ENCODE measurements at regions not wholly inside any gene's neighbourhood (a gene's known extent, or its start where the extent isn't known, plus 50 kb on each side); places are given as distances from the start of the nearest gene placed in this dataset.

DNA sequence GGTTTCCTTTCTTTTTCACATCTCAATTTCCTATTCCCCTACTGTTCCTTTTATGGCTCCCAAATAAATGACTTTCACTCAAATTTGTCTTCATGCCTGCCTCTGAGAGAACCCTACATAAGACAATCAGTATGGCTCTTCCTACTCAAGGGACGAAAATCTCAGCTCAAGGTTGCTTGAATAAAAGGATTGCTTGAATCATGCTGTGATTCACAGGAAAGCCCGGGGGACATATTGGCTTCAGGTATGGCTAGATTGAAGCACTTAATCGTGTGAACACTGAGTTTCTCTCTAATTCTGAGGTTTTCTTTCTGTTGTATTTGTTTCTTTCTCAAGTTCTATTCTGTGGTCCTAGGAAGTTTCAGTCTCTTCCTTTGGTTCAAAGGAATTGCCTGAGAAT, 140.3 kb upstream of the SULF2 start:
- Histone ChIP-seq H3K36me3 (replicated peaks in 1 of 2; ENCODE audit: control insufficient read depth in 1 of 2, insufficient read depth in 2 of 2, low read length in 2 of 2) (no peaks in the 10 kb centered on the region), H3K9me3 (ENCODE audit: low read length) (no peaks in the 10 kb centered on the region), H3K27me3 (ENCODE audit: control insufficient read depth in 1 of 2, insufficient read depth in 2 of 2, low read length in 2 of 2) (no peaks in the 10 kb centered on the region), H3K4me2 (ENCODE audit: low read depth, low read length) (no peak overlapping the region), H3K4me3 (replicated peaks in 1 of 3; ENCODE audit: insufficient read depth in 1 of 3, low read depth in 2 of 3, low read length in 3 of 3) (no peak overlapping the region), H4K20me1 (ENCODE audit: insufficient read depth, low read length) (no peaks in the 10 kb centered on the region), H3K79me2 (ENCODE audit: insufficient read depth, low read length) (no peaks in the 10 kb centered on the region), H3K27ac (ENCODE audit: extremely low read length, insufficient read depth, low read length) (no peak overlapping the region), H2AFZ (ENCODE audit: low read length) (no peak overlapping the region), H3K4me1 (ENCODE audit: insufficient read depth, low read length) (peaks cover 23% of the 10 kb centered on the region), H3K9ac (ENCODE audit: insufficient read depth, low read depth, low read length) (no peak overlapping the region)
- in situ Hi-C loops (cut with HindIII; ENCODE audit: extremely low pct_ligation_motif_present, low pct_unique_long_range_greater_than_20kb) (no loop called here), intact Hi-C loops (cut with micrococcal nuclease; ENCODE audit: unreplicated experiment) (no loop called here)
- ChIA-PET POLR2A (no interaction called here), CTCF (ENCODE audit: low intra/inter-chr PET ratio, low total read pairs) (no interaction called here)
- WGBS (ENCODE audit: low lambda C conversion rate) = 14% methylated on average over 3 of the region's 3 CpGs
- no TSS peak for BruUV-seq (replicated peaks)
- DNase-seq (ENCODE audit: low spot score) = no peak
- FAIRE-seq = no peak
- TF ChIP-seq ZNF878 (CRISPR knock-in tag; IDR thresholded peaks at IDR 0.05) = no peak
- TF ChIP-seq, protein P1, sequence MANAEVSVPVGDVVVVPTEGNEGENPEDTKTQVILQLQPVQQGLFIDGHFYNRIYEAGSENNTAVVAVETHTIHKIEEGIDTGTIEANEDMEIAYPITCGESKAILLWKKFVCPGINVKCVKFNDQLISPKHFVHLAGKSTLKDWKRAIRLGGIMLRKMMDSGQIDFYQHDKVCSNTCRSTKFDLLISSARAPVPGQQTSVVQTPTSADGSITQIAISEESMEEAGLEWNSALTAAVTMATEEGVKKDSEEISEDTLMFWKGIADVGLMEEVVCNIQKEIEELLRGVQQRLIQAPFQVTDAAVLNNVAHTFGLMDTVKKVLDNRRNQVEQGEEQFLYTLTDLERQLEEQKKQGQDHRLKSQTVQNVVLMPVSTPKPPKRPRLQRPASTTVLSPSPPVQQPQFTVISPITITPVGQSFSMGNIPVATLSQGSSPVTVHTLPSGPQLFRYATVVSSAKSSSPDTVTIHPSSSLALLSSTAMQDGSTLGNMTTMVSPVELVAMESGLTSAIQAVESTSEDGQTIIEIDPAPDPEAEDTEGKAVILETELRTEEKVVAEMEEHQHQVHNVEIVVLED (CRISPR knock-in tag; IDR thresholded peaks at IDR 0.05; ENCODE audit: borderline replicate concordance) = no peak
- TF ChIP-seq, protein P2, sequence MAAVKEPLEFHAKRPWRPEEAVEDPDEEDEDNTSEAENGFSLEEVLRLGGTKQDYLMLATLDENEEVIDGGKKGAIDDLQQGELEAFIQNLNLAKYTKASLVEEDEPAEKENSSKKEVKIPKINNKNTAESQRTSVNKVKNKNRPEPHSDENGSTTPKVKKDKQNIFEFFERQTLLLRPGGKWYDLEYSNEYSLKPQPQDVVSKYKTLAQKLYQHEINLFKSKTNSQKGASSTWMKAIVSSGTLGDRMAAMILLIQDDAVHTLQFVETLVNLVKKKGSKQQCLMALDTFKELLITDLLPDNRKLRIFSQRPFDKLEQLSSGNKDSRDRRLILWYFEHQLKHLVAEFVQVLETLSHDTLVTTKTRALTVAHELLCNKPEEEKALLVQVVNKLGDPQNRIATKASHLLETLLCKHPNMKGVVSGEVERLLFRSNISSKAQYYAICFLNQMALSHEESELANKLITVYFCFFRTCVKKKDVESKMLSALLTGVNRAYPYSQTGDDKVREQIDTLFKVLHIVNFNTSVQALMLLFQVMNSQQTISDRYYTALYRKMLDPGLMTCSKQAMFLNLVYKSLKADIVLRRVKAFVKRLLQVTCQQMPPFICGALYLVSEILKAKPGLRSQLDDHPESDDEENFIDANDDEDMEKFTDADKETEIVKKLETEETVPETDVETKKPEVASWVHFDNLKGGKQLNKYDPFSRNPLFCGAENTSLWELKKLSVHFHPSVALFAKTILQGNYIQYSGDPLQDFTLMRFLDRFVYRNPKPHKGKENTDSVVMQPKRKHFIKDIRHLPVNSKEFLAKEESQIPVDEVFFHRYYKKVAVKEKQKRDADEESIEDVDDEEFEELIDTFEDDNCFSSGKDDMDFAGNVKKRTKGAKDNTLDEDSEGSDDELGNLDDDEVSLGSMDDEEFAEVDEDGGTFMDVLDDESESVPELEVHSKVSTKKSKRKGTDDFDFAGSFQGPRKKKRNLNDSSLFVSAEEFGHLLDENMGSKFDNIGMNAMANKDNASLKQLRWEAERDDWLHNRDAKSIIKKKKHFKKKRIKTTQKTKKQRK (IDR thresholded peaks at IDR 0.05; ENCODE audit: low read length) = no peak
- TF ChIP-seq TAF1 (CRISPR knock-in tag; IDR thresholded peaks at IDR 0.05) = no peak
- TF ChIP-seq, protein P3, sequence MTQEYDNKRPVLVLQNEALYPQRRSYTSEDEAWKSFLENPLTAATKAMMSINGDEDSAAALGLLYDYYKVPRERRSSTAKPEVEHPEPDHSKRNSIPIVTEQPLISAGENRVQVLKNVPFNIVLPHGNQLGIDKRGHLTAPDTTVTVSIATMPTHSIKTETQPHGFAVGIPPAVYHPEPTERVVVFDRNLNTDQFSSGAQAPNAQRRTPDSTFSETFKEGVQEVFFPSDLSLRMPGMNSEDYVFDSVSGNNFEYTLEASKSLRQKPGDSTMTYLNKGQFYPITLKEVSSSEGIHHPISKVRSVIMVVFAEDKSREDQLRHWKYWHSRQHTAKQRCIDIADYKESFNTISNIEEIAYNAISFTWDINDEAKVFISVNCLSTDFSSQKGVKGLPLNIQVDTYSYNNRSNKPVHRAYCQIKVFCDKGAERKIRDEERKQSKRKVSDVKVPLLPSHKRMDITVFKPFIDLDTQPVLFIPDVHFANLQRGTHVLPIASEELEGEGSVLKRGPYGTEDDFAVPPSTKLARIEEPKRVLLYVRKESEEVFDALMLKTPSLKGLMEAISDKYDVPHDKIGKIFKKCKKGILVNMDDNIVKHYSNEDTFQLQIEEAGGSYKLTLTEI (CRISPR knock-in tag; conservative IDR thresholded peaks at IDR 0.05) = no peak
- no peak for TF ChIP-seq ZNF3 (CRISPR knock-in tag; IDR thresholded peaks at IDR 0.05)
- TF ChIP-seq, protein P4, sequence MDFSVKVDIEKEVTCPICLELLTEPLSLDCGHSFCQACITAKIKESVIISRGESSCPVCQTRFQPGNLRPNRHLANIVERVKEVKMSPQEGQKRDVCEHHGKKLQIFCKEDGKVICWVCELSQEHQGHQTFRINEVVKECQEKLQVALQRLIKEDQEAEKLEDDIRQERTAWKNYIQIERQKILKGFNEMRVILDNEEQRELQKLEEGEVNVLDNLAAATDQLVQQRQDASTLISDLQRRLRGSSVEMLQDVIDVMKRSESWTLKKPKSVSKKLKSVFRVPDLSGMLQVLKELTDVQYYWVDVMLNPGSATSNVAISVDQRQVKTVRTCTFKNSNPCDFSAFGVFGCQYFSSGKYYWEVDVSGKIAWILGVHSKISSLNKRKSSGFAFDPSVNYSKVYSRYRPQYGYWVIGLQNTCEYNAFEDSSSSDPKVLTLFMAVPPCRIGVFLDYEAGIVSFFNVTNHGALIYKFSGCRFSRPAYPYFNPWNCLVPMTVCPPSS (IDR thresholded peaks at IDR 0.05) = no peak
- TF ChIP-seq, protein P5, sequence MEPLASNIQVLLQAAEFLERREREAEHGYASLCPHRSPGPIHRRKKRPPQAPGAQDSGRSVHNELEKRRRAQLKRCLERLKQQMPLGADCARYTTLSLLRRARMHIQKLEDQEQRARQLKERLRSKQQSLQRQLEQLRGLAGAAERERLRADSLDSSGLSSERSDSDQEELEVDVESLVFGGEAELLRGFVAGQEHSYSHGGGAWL (CRISPR knock-in tag; IDR thresholded peaks at IDR 0.05) = no peak
- no peak for TF ChIP-seq HNRNPH1 (optimal IDR thresholded peaks at IDR 0.05; ENCODE audit: low read depth, low read length)
- no peak for TF ChIP-seq KDM6A (CRISPR knock-in tag; IDR thresholded peaks at IDR 0.05; ENCODE audit: low read depth)
- ATAC-seq = no peak
